Neutrophil (primary cell): ENCODE measurements at regions not wholly inside any gene's neighbourhood (a gene's known extent, or its start where the extent isn't known, plus 50 kb on each side); places are given as distances from the start of the nearest gene placed in this dataset.

Experiments used
- H3K27ac ChIP-seq: fragments of 200-600 bp; sonication (generic); 2 replicates; pipeline ENCODE4 v1.5.1; 2016; ENCODE audit warnings: mild to moderate bottlenecking, moderate library complexity
- H3K27me3 ChIP-seq: fragments of 200-600 bp; sonication (generic); 2 replicates; pipeline ENCODE4 v1.6.0; 2016; ENCODE audit warnings: mild to moderate bottlenecking
- H3K36me3 ChIP-seq: fragments of 200-600 bp; sonication (generic); 2 replicates; pipeline ENCODE4 v1.5.1; 2017
- H3K4me1 ChIP-seq, 2 experiments: fragments of 200-600 bp in 1 of 2; sonication (generic) in 1 of 2; 1 replicate in 1 of 2; 2 replicates in 1 of 2; pipeline versions ENCODE4 v1.5.1 to v1.6.1; 2013 to 2016; ENCODE audit warnings: low read depth in 1 of 2, low read length in 1 of 2, mild to moderate bottlenecking in 1 of 2, moderate library complexity in 1 of 2; ENCODE audit not compliant: control insufficient read depth in 1 of 2, insufficient read depth in 1 of 2
- H3K4me3 ChIP-seq, 2 experiments: fragments of 200-600 bp in 1 of 2; sonication (generic) in 1 of 2; 1 replicate in 1 of 2; 2 replicates in 1 of 2; pipeline ENCODE4 v1.5.1; 2013 to 2016; ENCODE audit warnings: low read depth in 1 of 2, low read length in 1 of 2, mild to moderate bottlenecking in 1 of 2, moderate library complexity in 1 of 2
- H3K9me3 ChIP-seq: fragments of 200-600 bp; sonication (generic); 2 replicates; pipeline ENCODE4 v1.5.1; 2016
- TF ChIP-seq, protein P1 (sequence below): fragments of 200-600 bp; sonication (generic); IDR thresholded peaks from 2 replicates; pipeline ENCODE4 v1.5.1; 2016; ENCODE audit warnings: antibody characterized with exemption

GRCh38 chr16:80427795-80428194 lies 113.0 kb upstream of the DYNLRB2 start:
- H3K27ac ChIP-seq = no peak overlapping the region
- H3K4me1 ChIP-seq = no peaks in the 10 kb centered on the region
- no peaks in the 10 kb centered on the region for H3K27me3 ChIP-seq
- no peaks in the 10 kb centered on the region for H3K36me3 ChIP-seq
- no peak overlapping the region for H3K4me3 ChIP-seq
- H3K9me3 ChIP-seq = no peaks in the 10 kb centered on the region
- TF ChIP-seq, protein P1, sequence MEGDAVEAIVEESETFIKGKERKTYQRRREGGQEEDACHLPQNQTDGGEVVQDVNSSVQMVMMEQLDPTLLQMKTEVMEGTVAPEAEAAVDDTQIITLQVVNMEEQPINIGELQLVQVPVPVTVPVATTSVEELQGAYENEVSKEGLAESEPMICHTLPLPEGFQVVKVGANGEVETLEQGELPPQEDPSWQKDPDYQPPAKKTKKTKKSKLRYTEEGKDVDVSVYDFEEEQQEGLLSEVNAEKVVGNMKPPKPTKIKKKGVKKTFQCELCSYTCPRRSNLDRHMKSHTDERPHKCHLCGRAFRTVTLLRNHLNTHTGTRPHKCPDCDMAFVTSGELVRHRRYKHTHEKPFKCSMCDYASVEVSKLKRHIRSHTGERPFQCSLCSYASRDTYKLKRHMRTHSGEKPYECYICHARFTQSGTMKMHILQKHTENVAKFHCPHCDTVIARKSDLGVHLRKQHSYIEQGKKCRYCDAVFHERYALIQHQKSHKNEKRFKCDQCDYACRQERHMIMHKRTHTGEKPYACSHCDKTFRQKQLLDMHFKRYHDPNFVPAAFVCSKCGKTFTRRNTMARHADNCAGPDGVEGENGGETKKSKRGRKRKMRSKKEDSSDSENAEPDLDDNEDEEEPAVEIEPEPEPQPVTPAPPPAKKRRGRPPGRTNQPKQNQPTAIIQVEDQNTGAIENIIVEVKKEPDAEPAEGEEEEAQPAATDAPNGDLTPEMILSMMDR = no peak

DNA sequence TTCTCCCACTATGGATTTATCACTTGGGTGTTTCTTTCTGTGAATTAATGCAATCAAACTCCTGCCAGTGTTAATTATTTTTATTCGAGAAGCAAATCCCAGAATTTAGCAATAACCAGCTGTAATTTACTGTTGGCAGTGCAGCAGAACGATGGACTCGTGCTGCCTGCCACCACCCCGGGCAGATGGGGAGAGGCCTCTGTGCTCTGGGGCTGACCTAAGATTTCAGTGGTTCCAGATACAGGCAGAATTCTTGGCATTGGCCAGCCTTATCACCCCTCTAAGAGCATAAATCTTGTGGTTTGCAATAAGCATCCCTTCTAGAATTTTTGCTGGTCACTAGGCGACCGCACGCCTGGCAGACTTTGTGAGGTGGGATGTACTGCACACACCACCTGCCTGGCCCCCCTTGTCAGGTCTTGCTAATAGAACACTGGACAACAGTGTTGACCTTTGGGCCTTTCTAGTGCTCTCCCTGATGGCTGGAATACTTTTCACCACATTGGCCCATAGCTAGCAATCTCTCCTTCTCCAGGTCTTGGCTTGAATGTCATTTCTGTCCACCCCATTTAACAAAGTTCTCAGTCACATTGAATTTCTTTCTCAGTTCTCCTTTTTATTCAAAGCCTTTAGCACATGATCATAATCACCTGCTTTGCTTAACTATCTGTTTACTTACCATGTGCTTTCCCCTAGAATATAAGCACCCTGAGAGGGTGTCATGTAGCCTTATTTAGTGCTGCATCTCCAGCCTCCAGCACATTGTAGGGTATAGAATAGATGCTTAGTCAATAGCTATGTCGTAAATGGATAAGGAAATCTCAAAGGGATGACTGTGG lies 122.1 kb upstream of the DYNLRB2 start:
- H3K9me3 ChIP-seq = no peaks in the 10 kb centered on the region
- H3K4me3 ChIP-seq = no peak overlapping the region
- H3K4me1 ChIP-seq = no peaks in the 10 kb centered on the region
- no peaks in the 10 kb centered on the region for H3K27me3 ChIP-seq
- no peaks in the 10 kb centered on the region for H3K36me3 ChIP-seq
- H3K27ac ChIP-seq = no peak overlapping the region
- TF ChIP-seq, protein P1 = no peak

GRCh38 chr16:80417706-80418271 lies 123.0 kb upstream of the DYNLRB2 start:
- Histone ChIP-seq H3K27me3 (no peaks in the 10 kb centered on the region), H3K9me3 (no peaks in the 10 kb centered on the region), H3K4me3 (no peak overlapping the region), H3K36me3 (no peaks in the 10 kb centered on the region), H3K27ac (no peak overlapping the region), H3K4me1 (no peaks in the 10 kb centered on the region)
- TF ChIP-seq, protein P1 = no peak

- TF ChIP-seq, protein P1 = no peak
- Histone ChIP-seq H3K9me3 (no peaks in the 10 kb centered on the region), H3K36me3 (no peaks in the 10 kb centered on the region), H3K27ac (no peak overlapping the region), H3K4me3 (no peak overlapping the region), H3K27me3 (no peaks in the 10 kb centered on the region), H3K4me1 (no peaks in the 10 kb centered on the region)
These were observed 132.8 kb upstream of the DYNLRB2 start for GRCh38 chr16:80408014-80408413.

DNA sequence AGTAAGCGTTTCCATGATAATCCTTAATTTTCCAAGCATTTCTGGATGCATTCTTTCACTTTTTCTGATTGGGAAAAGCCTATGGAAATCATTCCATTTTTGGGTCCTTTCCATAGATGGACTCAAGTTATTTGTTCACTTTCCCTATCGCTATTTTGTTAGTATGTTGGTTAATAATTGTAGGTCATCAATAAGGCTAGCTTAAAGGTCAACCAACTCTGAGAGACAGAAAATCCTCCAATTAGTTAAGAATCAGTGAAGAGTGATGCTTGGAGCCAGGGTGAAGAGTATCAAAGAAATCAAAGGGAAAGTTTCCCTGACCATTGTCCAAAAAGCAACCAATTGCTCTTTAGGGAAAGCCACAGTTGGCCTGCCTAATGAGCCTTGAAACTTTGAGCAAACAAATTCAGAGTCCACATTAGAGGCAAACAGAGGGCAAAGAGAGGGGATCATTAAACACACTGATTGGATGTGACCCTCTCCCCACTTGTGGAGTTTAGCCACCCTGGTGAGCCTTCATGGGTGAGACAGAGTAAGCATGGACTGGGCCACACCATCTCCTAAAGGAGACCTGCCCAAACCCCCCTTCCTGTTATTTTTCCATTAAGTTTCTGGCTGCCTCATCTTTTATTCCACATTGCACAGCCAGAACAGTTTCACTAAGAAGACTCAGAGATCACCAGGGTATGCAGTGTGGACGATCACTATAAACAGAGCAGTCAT lies 133.4 kb upstream of the DYNLRB2 start:
- Histone ChIP-seq H3K4me1 (no peaks in the 10 kb centered on the region), H3K9me3 (no peaks in the 10 kb centered on the region), H3K36me3 (no peaks in the 10 kb centered on the region), H3K4me3 (no peak overlapping the region), H3K27me3 (no peaks in the 10 kb centered on the region), H3K27ac (no peak overlapping the region)
- TF ChIP-seq, protein P1 = no peak
